Keratinocyte (primary cell): ENCODE measurements at regions not wholly inside any gene's neighbourhood (a gene's known extent, or its start where the extent isn't known, plus 50 kb on each side); places are given as distances from the start of the nearest gene placed in this dataset.
A peak's percentile ranks its signal among the peaks of the same experiment; 100 is the strongest.

ENCODE experiments used
- DNase-seq: peaks from one replicate; pipeline ENCODE4 v3.0.0-alpha.2; 2011; ENCODE audit warnings: low read depth, missing footprints, low spot score
- FAIRE-seq: peaks from 2 replicates; lab custom pipeline; 2011; peaks lifted over from hg19 to GRCh38; lab: Jason Lieb, UNC
- H2AFZ ChIP-seq: 2 replicates; pipeline ENCODE4 v1.6.0; 2012; ENCODE audit warnings: low read length, control low read depth, inconsistent platforms; ENCODE audit not compliant: control insufficient read depth
- H3K27ac ChIP-seq: 2 replicates; pipeline ENCODE4 v1.5.1; 2011; ENCODE audit warnings: low read length; ENCODE audit not compliant: control insufficient read depth, insufficient read depth
- H3K27me3 ChIP-seq: 3 replicates; pipeline ENCODE4 v1.6.0; 2011; ENCODE audit warnings: low read length; ENCODE audit not compliant: control insufficient read depth, insufficient read depth; ENCODE audit errors: extremely low read depth
- H3K36me3 ChIP-seq, 2 experiments: 2 replicates in 1 of 2; 3 replicates in 1 of 2; pipeline ENCODE4 v1.5.1; 2011; ENCODE audit warnings: low read length in 2 of 2, mild to moderate bottlenecking in 1 of 2; ENCODE audit not compliant: control insufficient read depth in 2 of 2, insufficient read depth in 2 of 2; ENCODE audit errors: extremely low read depth in 1 of 2
- H3K4me1 ChIP-seq: 3 replicates; pipeline ENCODE4 v1.5.1; 2011; ENCODE audit warnings: low read length; ENCODE audit not compliant: control insufficient read depth, insufficient read depth; ENCODE audit errors: extremely low read depth
- H3K4me2 ChIP-seq: 3 replicates; pipeline ENCODE4 v1.6.0; 2011; ENCODE audit warnings: low read depth, low read length; ENCODE audit not compliant: control insufficient read depth, insufficient read depth; ENCODE audit errors: extremely low read depth
- H3K4me3 ChIP-seq, 3 experiments: fragments of 200-600 bp in 1 of 3; sonication (generic) in 1 of 3; 2 replicates in 2 of 3; 3 replicates in 1 of 3; pipeline ENCODE4 v1.5.1; 2011 to 2016; ENCODE audit warnings: low read length in 3 of 3, mild to moderate bottlenecking in 3 of 3, control low read depth in 2 of 3, inconsistent platforms in 1 of 3, low read depth in 1 of 3, mixed read lengths in 1 of 3, mixed run types in 1 of 3, moderate library complexity in 1 of 3; ENCODE audit not compliant: control insufficient read depth in 2 of 3, insufficient read depth in 2 of 3; ENCODE audit errors: extremely low read depth in 1 of 3
- H3K79me2 ChIP-seq: 2 replicates; pipeline ENCODE4 v1.6.0; 2012; ENCODE audit warnings: low read length; ENCODE audit not compliant: control insufficient read depth, insufficient read depth
- H3K9ac ChIP-seq: 3 replicates; pipeline ENCODE4 v1.6.0; 2011; ENCODE audit warnings: low read length; ENCODE audit not compliant: control insufficient read depth, insufficient read depth; ENCODE audit errors: extremely low read depth
- H3K9me1 ChIP-seq: 3 replicates; pipeline ENCODE4 v1.6.0; 2011; ENCODE audit warnings: low read length; ENCODE audit not compliant: control insufficient read depth, insufficient read depth; ENCODE audit errors: extremely low read depth
- H3K9me3 ChIP-seq: 2 replicates; pipeline ENCODE4 v1.5.1; 2012; ENCODE audit warnings: low read depth, low read length; ENCODE audit not compliant: control insufficient read depth
- H4K20me1 ChIP-seq: 3 replicates; pipeline ENCODE4 v1.6.0; 2011; ENCODE audit warnings: low read length; ENCODE audit not compliant: control insufficient read depth, insufficient read depth; ENCODE audit errors: extremely low read depth
- CTCF ChIP-seq, 3 experiments: IDR thresholded peaks in 1 of 3; conservative IDR thresholded peaks in 1 of 3; optimal IDR thresholded peaks in 1 of 3; 2 replicates in 2 of 3; 3 replicates in 1 of 3; pipeline versions ENCODE3 to v1.5.1; 2011; ENCODE audit warnings: low read length in 3 of 3, mild to moderate bottlenecking in 3 of 3, moderate library complexity in 2 of 3, control low read depth in 1 of 3, inconsistent platforms in 1 of 3; ENCODE audit not compliant: insufficient read depth in 2 of 3; ENCODE audit errors: extremely low read depth in 1 of 3
- EZH2 ChIP-seq: IDR thresholded peaks from one replicate; pipeline ENCODE4 v1.6.1; 2012; ENCODE audit warnings: inconsistent platforms, mild to moderate bottlenecking, low read length, moderate library complexity
- dilution Hi-C: fragments of 300-500 bp; cut with MboI; formaldehyde crosslinking; loops from one replicate; pipeline ENCODE4 v1.7.0; 2020; ENCODE audit warnings: low sequenced_read_pairs; ENCODE audit not compliant: extremely low pct_ligation_motif_present

DNA sequence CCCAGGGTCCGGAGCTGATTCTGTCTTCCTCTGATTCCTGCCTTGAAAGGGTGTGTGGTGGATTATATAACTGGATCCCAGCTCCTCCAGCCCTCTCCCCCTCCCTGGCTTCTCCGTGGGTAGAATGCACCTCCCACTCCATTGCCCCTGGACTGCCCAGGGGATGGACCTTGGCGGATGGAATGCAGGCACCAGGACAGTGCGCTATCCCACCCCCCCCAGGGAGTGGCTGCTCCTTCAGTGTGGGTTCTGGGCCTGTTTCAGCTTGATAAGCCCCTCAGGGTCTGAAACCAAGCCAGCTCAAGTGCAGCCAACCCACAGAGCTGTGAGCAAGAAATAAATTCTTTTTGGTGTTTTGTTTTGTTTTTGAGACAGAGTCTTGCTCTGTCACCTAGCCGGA lies 112.4 kb upstream of the TMEM132D start:
- no peak for FAIRE-seq
- no peak overlapping the region for H3K9ac ChIP-seq
- H2AFZ ChIP-seq, result no peak overlapping the region
- no peak for DNase-seq
- H3K27ac ChIP-seq, result no peak overlapping the region
- no peaks in the 10 kb centered on the region for H3K79me2 ChIP-seq
- H3K36me3 ChIP-seq, result no peaks in the 10 kb centered on the region
- H3K4me3 ChIP-seq, result no peak overlapping the region
- dilution Hi-C loops, result no loop called here
- H3K27me3 ChIP-seq, result peaks cover 8% of the 10 kb centered on the region
- H3K4me1 ChIP-seq, result peaks cover 16% of the 10 kb centered on the region
- no peaks in the 10 kb centered on the region for H4K20me1 ChIP-seq
- no peaks in the 10 kb centered on the region for H3K9me1 ChIP-seq
- no peak overlapping the region for H3K4me2 ChIP-seq
- no peaks in the 10 kb centered on the region for H3K9me3 ChIP-seq
- no peak for TF ChIP-seq CTCF (optimal IDR thresholded peaks at IDR 0.05 in 1 of 3, IDR thresholded peaks at IDR 0.05 in 1 of 3, conservative IDR thresholded peaks at IDR 0.05 in 1 of 3; ENCODE audit: extremely low read depth in 1 of 3, insufficient read depth in 2 of 3, low read length in 3 of 3)
- no peak for TF ChIP-seq EZH2

DNA sequence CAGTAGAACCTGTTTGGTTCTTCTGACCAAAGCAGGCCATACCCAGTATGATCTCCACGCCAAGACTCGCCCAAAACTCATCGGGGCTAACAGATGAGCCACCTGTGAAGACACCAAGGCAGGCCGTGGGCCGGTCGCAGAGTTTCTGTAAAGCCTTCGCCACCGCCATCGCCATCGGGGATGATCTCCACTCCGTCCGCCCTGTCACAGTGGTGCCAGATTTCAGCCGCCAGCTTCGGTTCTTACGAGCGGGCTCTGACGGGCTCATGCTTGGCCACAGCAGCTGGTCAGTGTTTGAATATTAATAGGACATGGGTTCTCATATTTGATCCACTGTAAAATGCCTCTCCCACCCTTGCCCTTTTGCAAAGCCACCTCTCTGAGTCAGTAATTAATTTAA lies 113.2 kb upstream of the TMEM132D start:
- TF ChIP-seq EZH2 (no peak), CTCF (optimal IDR thresholded peaks at IDR 0.05 in 1 of 3, IDR thresholded peaks at IDR 0.05 in 1 of 3, conservative IDR thresholded peaks at IDR 0.05 in 1 of 3; ENCODE audit: extremely low read depth in 1 of 3, insufficient read depth in 2 of 3, low read length in 3 of 3) (no peak)
- Histone ChIP-seq H3K27ac (no peak overlapping the region), H4K20me1 (no peaks in the 10 kb centered on the region), H3K4me1 (peaks cover 16% of the 10 kb centered on the region), H3K9ac (no peak overlapping the region), H3K9me3 (no peaks in the 10 kb centered on the region), H3K4me2 (peak overlapping the region; percentile 79), H3K9me1 (no peaks in the 10 kb centered on the region), H3K79me2 (no peaks in the 10 kb centered on the region), H3K27me3 (peaks cover 8% of the 10 kb centered on the region), H2AFZ (no peak overlapping the region), H3K36me3 (no peaks in the 10 kb centered on the region), H3K4me3 (peak overlapping the region in 1 of 3 experiments; percentile 44)
- dilution Hi-C loops, result no loop called here
- DNase-seq (no peak), FAIRE-seq (no peak)
